Endothelial cell of umbilical vein (primary cell): ENCODE measurements at regions not wholly inside any gene's neighbourhood (a gene's known extent, or its start where the extent isn't known, plus 50 kb on each side); places are given as distances from the start of the nearest gene placed in this dataset.

Experiments used
- BruUV-seq: library from RNA; stranded (reverse); fragments of 400-500 nt; replicated peaks from 2 replicates; lab custom pipeline; 2021; lab: Mats Ljungman, UMichigan
- CTCF ChIA-PET: fragments of 300-600, 350-600 bp; sonication (Branson Sonifier 250); formaldehyde crosslinking; loops from one replicate; lab custom pipeline; 2021; ENCODE audit warnings: antibody characterized with exemption, inconsistent platforms; lab: Charles Lee
- POLR2A ChIA-PET: fragments of 300-600, 350-600 bp; sonication (Branson Sonifier 250); formaldehyde crosslinking; loops from one replicate; lab custom pipeline; 2021; ENCODE audit warnings: antibody characterized with exemption, inconsistent platforms; lab: Charles Lee
- DNase-seq: peaks from one replicate; pipeline ENCODE4 v3.0.0-alpha.2; 2011; ENCODE audit warnings: low read depth, low spot score
- FAIRE-seq: peaks from 2 replicates; lab custom pipeline; 2011; peaks lifted over from hg19 to GRCh38; lab: Jason Lieb, UNC
- H2AFZ ChIP-seq: 2 replicates; pipeline ENCODE4 v1.6.0; 2012; ENCODE audit warnings: low read depth, low read length, control low read depth, inconsistent platforms
- H3K27ac ChIP-seq: 2 replicates; pipeline ENCODE4 v1.5.1; 2011; ENCODE audit warnings: low read depth, mild to moderate bottlenecking, control low read depth, low read length, moderate library complexity; ENCODE audit not compliant: insufficient read depth
- H3K27me3 ChIP-seq, 2 experiments: 2 replicates each; pipeline versions ENCODE4 v1.6.0 to v1.6.1; 2011; ENCODE audit warnings: low read length in 2 of 2, mixed read lengths in 1 of 2; ENCODE audit not compliant: control insufficient read depth in 2 of 2, insufficient read depth in 2 of 2
- H3K36me3 ChIP-seq, 2 experiments: 2 replicates in 1 of 2; 3 replicates in 1 of 2; pipeline ENCODE4 v1.5.1; 2011; ENCODE audit warnings: low read length in 2 of 2, mild to moderate bottlenecking in 1 of 2, moderate library complexity in 1 of 2; ENCODE audit not compliant: control insufficient read depth in 2 of 2, insufficient read depth in 2 of 2; ENCODE audit errors: extremely low read depth in 1 of 2
- H3K4me1 ChIP-seq: 3 replicates; pipeline ENCODE4 v1.5.1; 2011; ENCODE audit warnings: mild to moderate bottlenecking, low read length; ENCODE audit not compliant: control insufficient read depth, insufficient read depth; ENCODE audit errors: extremely low read depth
- H3K4me2 ChIP-seq: 2 replicates; pipeline ENCODE4 v1.6.1; 2011; ENCODE audit warnings: low read length, control low read depth, mixed read lengths; ENCODE audit not compliant: insufficient read depth
- H3K4me3 ChIP-seq, 3 experiments: fragments of 200-600 bp in 1 of 3; sonication (generic), shearing (Covaris generic) in 1 of 3; replicated peaks in 1 of 3; 2 replicates each; pipeline ENCODE4 v1.5.1; 2011 to 2016; ENCODE audit warnings: control low read depth in 3 of 3, low read length in 3 of 3, mild to moderate bottlenecking in 2 of 3, inconsistent platforms in 1 of 3, low read depth in 1 of 3, moderate library complexity in 1 of 3; ENCODE audit not compliant: insufficient read depth in 1 of 3
- H3K79me2 ChIP-seq: 2 replicates; pipeline ENCODE4 v1.6.0; 2012; ENCODE audit warnings: low read length, inconsistent platforms; ENCODE audit not compliant: control insufficient read depth, insufficient read depth
- H3K9ac ChIP-seq: replicated peaks from 2 replicates; pipeline ENCODE3; 2011; ENCODE audit warnings: low read length, control low read depth; ENCODE audit not compliant: insufficient read depth; ENCODE audit errors: extremely low read depth
- H3K9me1 ChIP-seq: replicated peaks from 3 replicates; pipeline ENCODE4 v1.6.0; 2011; ENCODE audit warnings: mild to moderate bottlenecking, low read length; ENCODE audit not compliant: control insufficient read depth, insufficient read depth; ENCODE audit errors: extremely low read depth
- H3K9me3 ChIP-seq: replicated peaks from 2 replicates; pipeline ENCODE4 v1.5.1; 2012; ENCODE audit warnings: low read length, inconsistent platforms; ENCODE audit not compliant: control insufficient read depth, insufficient read depth
- H4K20me1 ChIP-seq: replicated peaks from 2 replicates; pipeline ENCODE3; 2011; ENCODE audit warnings: mild to moderate bottlenecking, low read length; ENCODE audit not compliant: control insufficient read depth, insufficient read depth; ENCODE audit errors: extremely low read depth
- CTCF ChIP-seq, 2 donors: IDR thresholded peaks; 1 replicate in 1 of 2; 2 replicates in 1 of 2; pipeline ENCODE4 v1.5.1; 2011; ENCODE audit warnings: low read length in 2 of 2, mild to moderate bottlenecking in 2 of 2, moderate library complexity in 2 of 2, control low read depth in 1 of 2, inconsistent platforms in 1 of 2, low read depth in 1 of 2; ENCODE audit not compliant: insufficient read depth in 1 of 2; ENCODE audit errors: extremely low read depth in 1 of 2
- EZH2 ChIP-seq: IDR thresholded peaks from 2 replicates; pipeline ENCODE4 v1.6.1; 2012; ENCODE audit warnings: borderline replicate concordance, low read depth, mild to moderate bottlenecking, moderate library complexity, low read length, inconsistent platforms; ENCODE audit not compliant: severe bottlenecking
- FOS ChIP-seq: IDR thresholded peaks from 2 replicates; pipeline ENCODE4 v1.6.1; 2011; ENCODE audit warnings: mild to moderate bottlenecking, low read length, moderate library complexity, borderline replicate concordance; ENCODE audit not compliant: insufficient read depth
- GATA2 ChIP-seq: IDR thresholded peaks from 2 replicates; pipeline ENCODE4 v1.7.0; 2011; ENCODE audit warnings: low read depth, mild to moderate bottlenecking, moderate library complexity, mixed read lengths, low read length; ENCODE audit not compliant: insufficient read length, insufficient read depth
- JUN ChIP-seq: IDR thresholded peaks from 2 replicates; pipeline ENCODE4 v1.6.1; 2011; ENCODE audit warnings: borderline replicate concordance, low read depth; ENCODE audit not compliant: insufficient read length, insufficient read depth
- MAX ChIP-seq: IDR thresholded peaks from 2 replicates; pipeline ENCODE4 v1.6.1; 2011; ENCODE audit not compliant: insufficient read depth, insufficient read length
- POLR2A ChIP-seq: IDR thresholded peaks from 2 replicates; pipeline ENCODE4 v1.6.1; 2012; ENCODE audit warnings: low read depth, mild to moderate bottlenecking, control low read depth, low read length
- POLR2AphosphoS5 ChIP-seq: IDR thresholded peaks from 2 replicates; pipeline ENCODE4 v1.6.1; 2012; ENCODE audit warnings: low read depth, mild to moderate bottlenecking, control low read depth, low read length, moderate library complexity; ENCODE audit not compliant: insufficient read depth
- dilution Hi-C: fragments of 300-500 bp; cut with MboI; formaldehyde crosslinking; loops from one replicate; pipeline ENCODE4 v1.15.0; 2019; ENCODE audit warnings: low sequenced_read_pairs; ENCODE audit not compliant: extremely low pct_ligation_motif_present
- intact Hi-C: fragments of 100-400 bp; cut with micrococcal nuclease; formaldehyde crosslinking; loops from one replicate; pipeline ENCODE4 v1.10.0; 2022

- Histone ChIP-seq H3K9me1 (no peaks in the 10 kb centered on the region), H3K27ac (peak overlapping the region; percentile 1), H3K9me3 (no peaks in the 10 kb centered on the region), H4K20me1 (no peaks in the 10 kb centered on the region), H3K4me2 (no peak overlapping the region), H3K27me3 (no peaks in the 10 kb centered on the region), H3K36me3 (no peaks in the 10 kb centered on the region), H2AFZ (no peak overlapping the region), H3K9ac (no peak overlapping the region), H3K4me3 (no peak overlapping the region), H3K4me1 (peaks cover 4% of the 10 kb centered on the region), H3K79me2 (no peaks in the 10 kb centered on the region)
- TF ChIP-seq FOS (peak; percentile 36), POLR2A (no peak)
- ChIA-PET POLR2A (no interaction called here), CTCF (interaction anchor here (1.1 kb wide), 1 partner anchor 29 kb away, joined by 4 read pairs; no protein-coding TSS in a partner anchor)
- peak; percentile 54 for DNase-seq
- dilution Hi-C loops, result no loop called here
- no TSS peak for BruUV-seq
- intact Hi-C loops, result no loop called here
- FAIRE-seq, result peak; percentile 4
These were observed 658.5 kb upstream of the ADGRL2 start for GRCh38 chr1:81142099-81142826.

GRCh38 chr1:81135524-81135923 is 665.2 kb upstream of the ADGRL2 start:
- no peaks in the 10 kb centered on the region for H3K79me2 ChIP-seq
- H3K9me3 ChIP-seq, result no peaks in the 10 kb centered on the region
- ChIA-PET CTCF (no interaction called here), POLR2A (no interaction called here)
- dilution Hi-C loops, result no loop called here
- no peaks in the 10 kb centered on the region for H3K4me1 ChIP-seq
- H3K27ac ChIP-seq, result no peak overlapping the region
- no peak for FAIRE-seq
- no peaks in the 10 kb centered on the region for H3K36me3 ChIP-seq
- no peaks in the 10 kb centered on the region for H3K27me3 ChIP-seq
- no peak overlapping the region for H3K4me2 ChIP-seq
- no peak overlapping the region for H3K9ac ChIP-seq
- no peak for DNase-seq
- BruUV-seq, result no TSS peak
- H3K9me1 ChIP-seq, result no peaks in the 10 kb centered on the region
- intact Hi-C loops, result no loop called here
- H3K4me3 ChIP-seq, result no peak overlapping the region
- H4K20me1 ChIP-seq, result no peaks in the 10 kb centered on the region
- TF ChIP-seq GATA2, result no peak
- TF ChIP-seq JUN, result no peak
- no peak for TF ChIP-seq CTCF (IDR thresholded peaks at IDR 0.05; ENCODE audit: extremely low read depth in 1 of 2, insufficient read depth in 1 of 2, low read depth in 1 of 2, low read length in 2 of 2)
- no peak for TF ChIP-seq FOS
- TF ChIP-seq EZH2, result no peak
- no peak for TF ChIP-seq POLR2A
- no peak for TF ChIP-seq MAX
- TF ChIP-seq POLR2AphosphoS5, result no peak
- H2AFZ ChIP-seq, result no peak overlapping the region
